C4-2B (cell line): ENCODE measurements at regions not wholly inside any gene's neighbourhood (a gene's known extent, or its start where the extent isn't known, plus 50 kb on each side); places are given as distances from the start of the nearest gene placed in this dataset.

Experiments
- H3K27ac ChIP-seq: fragments of 450-650 bp; 2 replicates; pipeline ENCODE4 v1.5.1; 2017
- ZFX ChIP-seq: fragments of 450-650 bp; IDR thresholded peaks from 2 replicates; pipeline ENCODE4 v1.6.1; 2017
- TF ChIP-seq, protein P1 (sequence below): fragments of 450-650 bp; conservative IDR thresholded peaks from 2 replicates; pipeline ENCODE4 v1.5.1; 2017; ENCODE audit warnings: mild to moderate bottlenecking

- no peak for TF ChIP-seq ZFX
- TF ChIP-seq, protein P1, sequence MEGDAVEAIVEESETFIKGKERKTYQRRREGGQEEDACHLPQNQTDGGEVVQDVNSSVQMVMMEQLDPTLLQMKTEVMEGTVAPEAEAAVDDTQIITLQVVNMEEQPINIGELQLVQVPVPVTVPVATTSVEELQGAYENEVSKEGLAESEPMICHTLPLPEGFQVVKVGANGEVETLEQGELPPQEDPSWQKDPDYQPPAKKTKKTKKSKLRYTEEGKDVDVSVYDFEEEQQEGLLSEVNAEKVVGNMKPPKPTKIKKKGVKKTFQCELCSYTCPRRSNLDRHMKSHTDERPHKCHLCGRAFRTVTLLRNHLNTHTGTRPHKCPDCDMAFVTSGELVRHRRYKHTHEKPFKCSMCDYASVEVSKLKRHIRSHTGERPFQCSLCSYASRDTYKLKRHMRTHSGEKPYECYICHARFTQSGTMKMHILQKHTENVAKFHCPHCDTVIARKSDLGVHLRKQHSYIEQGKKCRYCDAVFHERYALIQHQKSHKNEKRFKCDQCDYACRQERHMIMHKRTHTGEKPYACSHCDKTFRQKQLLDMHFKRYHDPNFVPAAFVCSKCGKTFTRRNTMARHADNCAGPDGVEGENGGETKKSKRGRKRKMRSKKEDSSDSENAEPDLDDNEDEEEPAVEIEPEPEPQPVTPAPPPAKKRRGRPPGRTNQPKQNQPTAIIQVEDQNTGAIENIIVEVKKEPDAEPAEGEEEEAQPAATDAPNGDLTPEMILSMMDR: no peak
- H3K27ac ChIP-seq: no peak overlapping the region
Observed at GRCh38 chr4:13261486-13262257, 222.5 kb downstream of the RAB28 start.

GRCh38 chr4:13260513-13260912 lies 223.6 kb downstream of the RAB28 start:
- TF ChIP-seq, protein P1: no peak
- no peak for TF ChIP-seq ZFX

DNA sequence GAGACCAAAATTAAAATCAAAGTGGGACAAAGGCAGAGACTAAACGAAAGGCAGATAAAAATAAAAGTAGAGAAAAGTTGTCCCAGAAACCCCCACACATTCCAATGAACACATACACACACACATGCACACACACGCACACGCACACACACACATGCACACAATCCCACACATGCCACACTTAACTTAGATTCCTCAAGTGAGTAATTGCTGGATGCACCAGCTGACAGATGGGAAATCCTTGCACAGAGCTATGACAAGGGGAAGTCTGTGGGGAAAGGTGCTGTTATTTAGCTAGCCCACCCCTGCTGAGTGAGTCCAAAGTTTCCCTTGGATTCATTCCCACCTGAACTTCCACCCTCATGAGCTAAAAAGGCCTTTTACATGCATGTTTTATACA lies 233.9 kb downstream of the RAB28 start:
- H3K27ac ChIP-seq: no peak overlapping the region
- TF ChIP-seq ZFX: no peak
- TF ChIP-seq, protein P1: no peak

More at GRCh38 chr4:13260513-13260912, 223.6 kb downstream of the RAB28 start:
- H3K27ac ChIP-seq: no peak overlapping the region

DNA sequence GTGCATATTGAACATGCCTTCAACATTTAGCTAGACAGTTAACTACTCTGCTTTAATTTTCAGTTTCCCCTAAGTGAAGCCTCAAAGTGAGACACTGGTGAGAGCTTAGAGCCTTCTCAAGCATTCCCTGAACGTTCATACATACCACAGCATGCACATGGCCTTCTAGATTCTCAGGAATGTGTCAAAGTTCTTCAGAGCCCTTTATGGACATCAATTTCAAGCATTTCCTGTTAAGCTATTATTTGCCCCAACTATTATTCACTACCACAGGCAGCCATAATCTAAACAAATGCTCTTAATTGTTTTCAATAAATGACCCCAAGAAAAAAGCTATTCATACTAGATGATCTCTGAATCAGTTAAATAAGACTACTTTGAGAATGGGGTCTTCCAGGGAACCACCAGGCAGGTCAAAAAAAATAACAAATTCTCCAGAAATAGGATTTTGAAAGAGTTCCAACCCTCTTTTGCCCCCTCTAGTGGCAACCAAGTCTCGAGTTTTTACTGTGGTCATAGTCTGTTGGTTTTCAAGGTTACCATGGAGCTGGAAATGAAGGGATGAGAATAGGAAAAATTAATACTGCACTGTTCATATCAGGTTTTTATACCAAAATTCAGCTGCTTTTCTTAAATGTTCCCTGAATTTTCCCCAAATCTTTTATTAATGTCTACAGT lies 235.4 kb downstream of the RAB28 start:
- no peak overlapping the region for H3K27ac ChIP-seq
- no peak for TF ChIP-seq ZFX
- TF ChIP-seq, protein P1: peak; percentile 45

DNA sequence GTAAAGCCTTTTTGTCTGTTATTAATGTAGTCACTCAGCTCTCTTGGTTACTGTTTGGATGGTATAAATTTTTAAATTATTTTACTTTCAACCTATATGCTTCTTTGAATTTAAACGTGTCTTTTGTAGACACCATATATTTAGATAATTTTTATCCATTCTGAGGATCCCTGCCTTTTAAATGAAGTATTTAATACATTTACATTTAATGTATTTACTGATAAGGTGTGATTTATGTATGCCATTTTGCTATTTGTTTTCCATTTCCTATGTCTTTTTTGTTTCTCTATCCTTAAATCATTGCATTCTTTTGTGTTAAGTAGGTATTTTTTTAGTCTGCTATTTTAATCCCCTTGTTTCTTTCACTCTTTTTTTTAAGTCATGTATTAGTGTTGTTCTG lies 238.0 kb downstream of the RAB28 start:
- H3K27ac ChIP-seq: no peak overlapping the region
- TF ChIP-seq, protein P1: no peak
- TF ChIP-seq ZFX: no peak

GRCh38 chr4:13244444-13244843 lies 239.7 kb downstream of the RAB28 start:
- TF ChIP-seq, protein P1: no peak
- no peak for TF ChIP-seq ZFX

DNA sequence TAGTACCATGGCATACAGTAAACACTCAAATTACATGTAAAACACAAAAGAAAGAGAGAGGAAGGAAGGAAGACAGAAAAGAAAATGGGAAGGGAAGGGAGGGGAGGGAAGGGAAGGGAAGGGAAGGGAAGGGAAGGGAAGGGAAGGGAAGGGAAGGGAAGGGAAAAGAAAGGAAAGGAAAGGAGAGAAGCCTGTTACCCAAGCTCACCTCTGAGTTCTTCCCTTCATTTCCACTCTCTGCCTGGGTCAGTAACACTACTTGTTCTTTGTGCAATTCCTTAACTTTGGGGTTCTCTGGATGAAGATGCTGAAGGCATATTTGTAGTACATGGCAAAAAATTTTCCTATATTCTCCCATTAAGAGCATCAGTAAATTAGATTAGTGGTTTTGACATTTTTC lies 241.0 kb downstream of the RAB28 start:
- TF ChIP-seq, protein P1: no peak
- TF ChIP-seq ZFX: no peak
- no peak overlapping the region for H3K27ac ChIP-seq

More at GRCh38 chr4:13244444-13244843, 239.7 kb downstream of the RAB28 start:
- no peak overlapping the region for H3K27ac ChIP-seq
